WI38 (cell line): ENCODE measurements at regions not wholly inside any gene's neighbourhood (a gene's known extent, or its start where the extent isn't known, plus 50 kb on each side); places are given as distances from the start of the nearest gene placed in this dataset.

ENCODE experiments used
- H3K4me3 ChIP-seq: 2 replicates; pipeline ENCODE4 v1.5.1; 2011; ENCODE audit warnings: low read depth, mild to moderate bottlenecking, control low read depth, low read length
- TF ChIP-seq, protein P1 (sequence below): IDR thresholded peaks from 2 replicates; pipeline ENCODE4 v1.5.1; 2012; ENCODE audit warnings: low read depth, mild to moderate bottlenecking, control low read depth, low read length

DNA sequence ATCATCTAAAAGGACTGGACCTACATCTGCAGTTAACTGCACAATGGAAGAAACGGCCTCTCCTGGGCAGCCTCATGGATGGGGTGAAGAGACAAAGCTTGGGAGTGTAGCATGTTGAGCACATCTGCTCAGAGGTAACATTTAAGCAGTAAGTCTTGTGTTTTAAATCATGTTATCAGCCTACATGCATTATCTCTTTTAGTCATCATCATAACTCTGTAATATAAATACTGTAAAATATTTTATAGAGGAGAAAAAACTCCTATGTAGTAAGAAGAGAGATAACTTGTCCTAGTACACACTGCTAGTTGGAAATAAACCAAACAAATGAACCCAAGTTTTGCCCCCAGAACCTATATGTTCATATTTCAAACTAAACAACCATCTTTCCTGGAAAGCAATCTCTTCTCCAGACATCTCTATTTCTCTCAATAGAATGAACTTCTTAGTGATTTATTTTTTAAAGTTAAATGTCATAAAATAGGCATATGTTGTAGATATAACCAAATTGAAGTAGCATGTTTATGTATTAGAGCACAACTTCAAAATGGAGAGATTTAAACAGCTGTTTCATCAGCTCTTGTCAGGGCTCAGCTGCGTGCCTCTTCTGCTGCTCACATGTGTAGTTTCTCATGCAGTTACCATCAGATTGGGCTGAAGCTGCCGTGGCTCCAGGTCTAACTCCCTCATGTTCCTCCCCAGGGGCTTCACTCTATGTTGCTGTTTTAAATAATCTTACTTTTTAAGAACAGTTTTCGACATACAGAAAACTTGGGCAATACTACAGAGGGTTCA, 581.8 kb upstream of the ZFP42 start:
- TF ChIP-seq, protein P1, sequence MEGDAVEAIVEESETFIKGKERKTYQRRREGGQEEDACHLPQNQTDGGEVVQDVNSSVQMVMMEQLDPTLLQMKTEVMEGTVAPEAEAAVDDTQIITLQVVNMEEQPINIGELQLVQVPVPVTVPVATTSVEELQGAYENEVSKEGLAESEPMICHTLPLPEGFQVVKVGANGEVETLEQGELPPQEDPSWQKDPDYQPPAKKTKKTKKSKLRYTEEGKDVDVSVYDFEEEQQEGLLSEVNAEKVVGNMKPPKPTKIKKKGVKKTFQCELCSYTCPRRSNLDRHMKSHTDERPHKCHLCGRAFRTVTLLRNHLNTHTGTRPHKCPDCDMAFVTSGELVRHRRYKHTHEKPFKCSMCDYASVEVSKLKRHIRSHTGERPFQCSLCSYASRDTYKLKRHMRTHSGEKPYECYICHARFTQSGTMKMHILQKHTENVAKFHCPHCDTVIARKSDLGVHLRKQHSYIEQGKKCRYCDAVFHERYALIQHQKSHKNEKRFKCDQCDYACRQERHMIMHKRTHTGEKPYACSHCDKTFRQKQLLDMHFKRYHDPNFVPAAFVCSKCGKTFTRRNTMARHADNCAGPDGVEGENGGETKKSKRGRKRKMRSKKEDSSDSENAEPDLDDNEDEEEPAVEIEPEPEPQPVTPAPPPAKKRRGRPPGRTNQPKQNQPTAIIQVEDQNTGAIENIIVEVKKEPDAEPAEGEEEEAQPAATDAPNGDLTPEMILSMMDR = no peak
- H3K4me3 ChIP-seq = no peak overlapping the region

DNA sequence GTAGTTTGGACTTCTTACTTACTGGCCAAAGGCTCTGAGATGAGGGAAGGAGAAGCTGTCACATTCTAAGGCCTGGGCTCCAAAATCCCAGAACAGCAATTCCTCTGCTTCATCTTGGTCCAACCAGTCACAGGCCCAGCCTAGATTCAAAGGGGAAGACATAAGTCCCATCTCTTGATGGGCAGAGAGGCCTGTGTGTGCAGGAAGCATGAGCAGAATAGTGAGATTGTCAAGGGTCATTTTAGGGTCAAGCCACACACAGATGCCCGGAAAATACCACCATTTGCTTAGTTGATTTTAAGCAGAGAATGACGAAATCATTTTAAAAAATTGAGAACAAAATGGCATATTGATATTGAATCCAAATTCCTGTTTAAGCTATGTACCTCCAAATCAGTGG, 580.9 kb upstream of the ZFP42 start:
- H3K4me3 ChIP-seq = no peak overlapping the region
- TF ChIP-seq, protein P1 = no peak

GRCh38 chr4:187415231-187415630, 580.3 kb upstream of the ZFP42 start:
- TF ChIP-seq, protein P1 = no peak
- no peak overlapping the region for H3K4me3 ChIP-seq

DNA sequence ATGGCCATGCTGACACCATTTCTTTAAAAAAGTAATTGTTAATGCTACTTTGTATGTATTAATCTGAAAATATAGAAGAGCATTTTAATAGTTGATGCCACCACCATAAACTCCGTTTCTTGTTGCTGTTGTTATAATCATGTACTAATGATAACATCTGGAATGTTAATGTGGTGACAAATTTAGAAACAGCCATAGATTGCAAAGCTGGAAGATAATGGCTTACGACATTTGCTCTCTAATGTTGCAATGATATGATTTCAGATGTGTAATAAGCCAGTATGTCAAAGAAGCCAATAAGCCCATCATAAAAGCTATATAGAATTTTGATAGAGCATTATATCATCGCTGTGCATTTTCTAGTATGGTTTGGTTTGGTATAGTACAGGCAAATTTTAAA, 579.4 kb upstream of the ZFP42 start:
- TF ChIP-seq, protein P1 = no peak
- H3K4me3 ChIP-seq = no peak overlapping the region

DNA sequence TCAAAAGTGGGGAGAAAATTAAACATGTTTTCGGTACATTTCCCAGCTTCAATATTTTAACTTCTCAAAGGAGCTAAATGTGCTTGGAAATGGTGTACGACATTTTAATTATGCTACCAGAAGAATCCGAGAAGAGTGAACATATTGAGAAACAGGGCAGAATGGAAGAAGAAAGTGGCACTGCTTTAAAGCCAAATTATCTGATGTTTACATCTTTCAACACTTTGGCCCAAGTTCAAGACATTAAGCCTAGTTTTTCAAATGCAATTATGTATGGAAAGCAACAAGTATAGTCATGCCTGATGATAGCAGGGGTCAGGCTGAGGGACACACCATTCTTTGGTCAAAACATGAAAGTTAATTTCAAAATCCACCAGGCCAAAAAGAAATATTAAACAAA, 577.9 kb upstream of the ZFP42 start:
- TF ChIP-seq, protein P1 = no peak

DNA sequence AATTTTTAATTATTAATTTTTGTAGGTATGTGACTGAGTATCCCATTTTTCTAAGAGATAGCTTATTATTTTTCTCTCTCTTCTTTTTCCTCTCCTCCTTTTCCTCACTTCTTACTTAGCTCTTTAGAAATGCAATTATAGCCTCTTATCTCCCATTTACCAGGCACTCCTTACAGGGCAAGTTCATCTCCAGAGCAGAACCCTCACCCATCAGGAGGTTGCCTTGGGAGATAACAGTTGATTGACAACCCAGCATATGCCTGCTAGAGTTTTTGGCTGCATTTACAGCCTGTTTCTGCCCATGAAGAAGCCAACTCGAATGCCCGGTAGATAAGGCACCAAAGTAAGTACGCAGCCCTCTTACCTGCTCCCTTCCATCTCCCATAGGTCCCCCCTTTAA, 572.9 kb upstream of the ZFP42 start:
- H3K4me3 ChIP-seq = no peak overlapping the region
- TF ChIP-seq, protein P1 = no peak

More for the DNA sequence above, 577.9 kb upstream of the ZFP42 start:
- H3K4me3 ChIP-seq = no peak overlapping the region

DNA sequence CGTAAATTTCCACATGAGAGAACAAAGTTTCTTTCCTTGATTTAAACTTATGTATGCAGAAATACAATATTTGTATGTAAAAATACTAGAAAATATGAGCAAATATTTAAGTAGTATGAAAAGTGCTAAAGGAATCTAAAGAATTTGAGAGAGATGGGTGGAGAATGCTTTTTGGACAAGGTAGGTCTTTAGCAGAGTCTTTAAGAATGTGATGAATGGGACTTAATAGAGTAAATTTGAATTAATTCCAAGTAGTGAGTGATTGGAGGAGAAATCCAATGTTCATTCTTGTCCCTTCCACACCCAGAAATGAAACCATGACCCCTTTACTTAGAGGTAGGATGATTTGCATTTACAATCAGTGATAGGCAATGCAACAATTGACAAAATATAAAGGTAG, 570.9 kb upstream of the ZFP42 start:
- TF ChIP-seq, protein P1 = no peak
- no peak overlapping the region for H3K4me3 ChIP-seq
